ENCODE measurements at regions not wholly inside any gene's neighbourhood (a gene's known extent, or its start where the extent isn't known, plus 50 kb on each side); places are given as distances from the start of the nearest gene placed in this dataset.
"Not testable (repeated sequence)": the region's sequence is repeated elsewhere in the genome, so short reads cannot be mapped to it uniquely, and the experiment has no call there.

DNA sequence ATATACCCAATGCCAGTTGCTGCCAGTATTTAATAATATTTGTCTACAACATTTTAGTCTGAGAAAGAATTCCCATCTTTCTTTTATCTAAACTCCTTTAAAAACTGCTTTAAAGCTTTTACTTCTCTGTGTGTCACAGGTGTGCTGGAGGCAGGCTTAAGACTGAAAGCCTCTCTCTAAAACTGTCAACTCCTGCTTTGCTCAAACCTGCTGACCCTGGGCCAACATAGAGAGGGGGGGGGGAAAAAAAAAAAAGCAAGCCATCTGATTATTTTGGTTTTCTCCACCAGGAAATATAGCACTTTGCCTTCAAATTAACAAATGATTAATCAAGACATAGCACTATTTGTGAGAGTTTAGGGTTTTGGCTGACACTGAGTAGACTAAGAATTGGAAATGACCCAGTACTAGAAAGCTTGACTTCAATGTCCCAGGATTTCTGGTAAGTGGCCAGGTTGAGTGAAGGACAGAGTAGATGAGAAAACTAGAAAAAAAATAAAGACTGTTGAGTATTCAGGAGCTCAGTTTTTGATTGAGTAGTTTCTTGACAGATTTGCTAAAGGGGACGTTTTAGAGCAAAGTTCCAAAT lies 357.0 kb upstream of the FLRT2 start:
- DNase-seq = no peak

DNA sequence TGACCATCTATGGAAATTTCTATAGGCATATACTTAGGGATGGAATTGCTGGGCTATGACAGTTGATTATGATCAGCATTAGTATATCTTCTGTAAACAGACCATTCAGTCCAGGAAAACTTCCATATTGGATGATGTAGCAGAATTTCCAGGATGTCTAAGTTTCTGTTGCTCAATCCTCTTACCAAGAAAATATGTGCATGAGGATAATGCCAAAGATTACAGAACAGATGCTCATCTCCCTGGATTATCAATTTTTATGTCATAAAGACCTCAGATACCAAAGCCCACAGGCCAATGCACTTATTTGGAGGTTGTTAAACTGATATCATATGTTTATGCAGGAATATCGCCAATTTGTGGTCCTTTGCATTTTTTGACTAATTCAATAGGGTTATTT lies 354.4 kb upstream of the FLRT2 start:
- no peak for DNase-seq

DNA sequence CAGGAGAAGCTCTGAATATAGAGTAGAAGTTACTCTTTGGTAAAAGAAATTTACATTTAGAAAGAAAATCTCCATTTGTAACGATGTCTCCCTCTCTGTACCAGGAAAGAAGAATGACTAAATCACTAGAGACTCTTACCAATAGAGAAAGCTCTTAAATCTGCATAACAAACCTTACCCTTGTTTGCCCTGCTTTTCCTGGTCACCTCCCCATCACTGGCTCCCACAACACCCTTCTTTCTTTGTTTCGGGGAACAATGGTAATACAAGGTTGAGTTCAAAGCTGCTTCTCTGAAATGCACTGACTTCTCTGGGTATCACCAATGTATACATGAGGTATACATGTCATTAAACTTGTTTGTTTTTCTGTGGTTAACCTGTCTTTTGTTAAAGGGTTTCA lies 351.1 kb upstream of the FLRT2 start:
- no peak for DNase-seq

DNA sequence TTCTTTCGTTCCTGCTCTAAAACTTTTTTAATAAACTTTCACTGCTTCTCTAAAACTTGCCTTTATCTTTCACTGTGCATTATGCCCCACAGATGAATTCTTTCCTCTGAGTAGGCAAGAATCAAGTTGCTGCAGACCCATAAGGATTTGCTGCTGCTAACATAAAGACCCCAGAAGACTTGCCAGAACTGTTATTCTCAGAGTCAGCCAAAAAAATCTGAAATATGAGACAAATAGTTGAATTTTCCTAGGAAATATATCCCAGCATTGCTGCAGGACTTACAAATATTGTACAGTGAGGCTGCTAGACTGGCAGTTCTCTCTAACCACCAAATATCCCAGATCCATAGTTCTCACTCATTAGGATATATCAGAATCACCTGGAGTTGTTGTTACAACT lies 349.1 kb upstream of the FLRT2 start:
- no peak for DNase-seq

DNA sequence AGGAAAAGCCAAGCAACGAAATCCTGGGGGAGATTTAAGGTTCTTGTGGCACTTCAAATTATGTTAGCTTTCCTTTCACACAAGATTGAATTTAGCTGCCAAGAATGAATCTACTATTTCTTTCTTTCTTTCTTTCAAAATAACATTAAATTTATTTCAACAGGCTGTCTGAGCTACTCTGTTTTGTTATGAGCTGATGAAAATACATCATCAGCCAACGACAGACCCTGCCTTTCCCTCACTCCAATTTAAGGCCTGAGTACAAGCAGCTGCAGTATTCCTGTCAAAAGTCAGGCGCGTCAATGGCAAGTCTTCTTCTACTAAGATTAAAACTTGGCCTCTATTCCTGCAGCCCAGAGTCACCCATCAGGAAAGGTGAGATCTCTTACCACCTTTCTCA lies 347.7 kb upstream of the FLRT2 start:
- no peak for DNase-seq

DNA sequence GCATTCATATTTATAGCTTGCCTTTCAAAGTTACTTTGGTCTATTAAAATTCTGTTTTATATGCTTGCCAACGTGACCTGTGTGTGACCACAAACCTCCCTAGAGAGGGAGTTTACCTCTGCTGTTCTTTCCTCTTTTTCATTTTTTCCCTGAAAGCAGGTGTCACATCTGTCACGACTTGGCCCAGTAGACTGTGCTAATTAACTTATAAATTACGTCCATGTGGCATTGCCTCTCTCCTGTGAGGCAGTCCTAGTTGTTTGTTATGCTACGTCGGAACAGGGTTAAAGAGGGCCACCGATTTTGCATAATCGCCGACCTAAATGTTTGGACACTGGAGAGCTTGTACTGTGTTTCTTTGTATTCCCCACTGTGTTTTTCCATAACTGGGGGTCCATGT lies 343.9 kb upstream of the FLRT2 start:
- DNase-seq = no peak

DNA sequence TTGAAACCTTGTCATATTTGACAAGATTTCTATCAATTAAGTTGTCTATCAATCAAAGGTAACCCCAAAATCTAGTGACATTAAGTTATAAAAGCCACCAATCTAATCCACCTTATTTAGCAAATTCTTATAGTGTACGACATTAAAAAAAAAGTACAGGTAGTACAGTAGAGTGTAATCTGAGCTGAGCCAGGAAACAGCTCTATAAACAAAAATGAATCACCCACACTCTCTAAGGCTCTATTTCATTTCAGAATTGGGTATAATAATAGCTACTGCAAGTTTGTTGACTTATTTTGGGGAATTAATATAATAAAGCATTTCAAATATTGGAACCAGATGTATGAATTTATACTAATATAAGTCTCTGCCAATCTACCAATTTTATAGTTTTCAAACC lies 342.4 kb upstream of the FLRT2 start:
- DNase-seq = no peak

DNA sequence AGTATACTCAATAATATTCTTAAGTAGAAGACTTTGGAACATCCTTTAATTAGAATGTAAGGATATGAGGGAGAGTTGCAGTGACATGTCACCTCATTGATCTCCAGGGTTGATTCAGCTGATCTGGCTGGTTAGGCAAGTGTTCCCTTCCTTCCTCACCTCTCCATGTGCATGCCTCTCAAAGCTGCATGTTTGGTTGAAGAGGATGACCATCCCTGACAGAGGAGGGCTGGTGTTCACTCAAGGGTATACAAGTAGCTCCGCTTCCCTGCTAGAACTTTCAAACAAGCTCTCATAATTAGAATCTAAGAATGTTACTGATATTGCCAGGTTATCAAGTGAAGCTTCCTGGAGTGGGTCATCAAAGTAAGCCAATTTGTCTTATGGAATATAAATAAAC lies 341.1 kb upstream of the FLRT2 start:
- DNase-seq = no peak

DNA sequence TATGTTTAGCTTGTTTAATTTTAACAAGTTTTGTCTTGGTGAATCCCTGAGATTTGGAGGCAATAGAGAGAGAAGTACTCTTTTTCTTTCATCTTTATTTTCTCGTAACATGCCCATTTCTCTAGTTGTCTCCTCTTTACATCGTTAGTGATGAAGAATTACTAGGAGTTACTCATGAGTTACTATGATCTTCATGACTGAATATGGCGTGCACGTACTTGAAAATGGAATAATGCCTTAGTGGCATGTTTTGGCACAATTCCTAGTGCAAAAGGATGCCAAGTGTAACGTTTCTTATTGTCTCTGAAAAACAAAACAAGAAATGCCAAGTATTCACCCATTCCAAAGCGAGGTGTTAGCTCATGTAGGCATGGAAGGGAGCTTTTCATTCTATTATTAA lies 340.7 kb upstream of the FLRT2 start:
- not testable (repeated sequence) for DNase-seq

DNA sequence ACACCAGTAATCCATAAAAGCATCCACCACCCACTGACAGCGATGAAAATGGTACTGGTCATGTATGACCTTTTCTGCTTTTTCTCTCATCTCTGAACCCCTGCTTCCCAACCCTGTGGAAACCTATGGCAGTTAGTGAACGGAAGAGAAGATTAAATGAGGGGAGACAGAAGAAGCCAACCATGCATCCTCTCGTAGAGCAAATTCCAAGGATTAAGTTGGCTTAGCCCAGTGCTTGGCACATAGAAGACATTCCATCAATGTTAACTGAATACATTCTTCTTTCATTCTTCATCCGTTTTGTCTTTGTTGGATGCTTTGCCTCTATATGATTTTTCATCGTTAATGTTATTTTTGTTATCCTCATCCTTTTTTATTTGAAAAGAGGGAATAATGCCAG lies 339.7 kb upstream of the FLRT2 start:
- DNase-seq = no peak

DNA sequence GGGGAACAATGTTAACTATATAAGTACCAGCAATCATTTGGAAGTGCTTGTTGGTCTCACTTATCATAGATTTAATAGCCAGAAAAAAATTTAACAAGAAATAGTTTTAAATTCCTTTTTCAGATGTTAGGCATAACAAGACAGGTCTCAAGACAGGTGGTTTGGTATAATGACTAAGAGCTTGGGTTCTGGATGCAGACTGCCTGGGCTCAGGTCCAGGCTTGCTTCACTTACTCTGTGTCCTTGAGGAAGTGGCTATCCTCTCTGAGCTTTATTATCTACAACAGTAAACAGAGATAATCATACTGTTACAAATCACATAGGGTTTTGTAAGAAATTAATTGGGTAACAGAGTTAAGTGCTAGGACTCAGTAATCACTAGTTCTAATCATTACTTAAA lies 338.0 kb upstream of the FLRT2 start:
- DNase-seq = no peak

DNA sequence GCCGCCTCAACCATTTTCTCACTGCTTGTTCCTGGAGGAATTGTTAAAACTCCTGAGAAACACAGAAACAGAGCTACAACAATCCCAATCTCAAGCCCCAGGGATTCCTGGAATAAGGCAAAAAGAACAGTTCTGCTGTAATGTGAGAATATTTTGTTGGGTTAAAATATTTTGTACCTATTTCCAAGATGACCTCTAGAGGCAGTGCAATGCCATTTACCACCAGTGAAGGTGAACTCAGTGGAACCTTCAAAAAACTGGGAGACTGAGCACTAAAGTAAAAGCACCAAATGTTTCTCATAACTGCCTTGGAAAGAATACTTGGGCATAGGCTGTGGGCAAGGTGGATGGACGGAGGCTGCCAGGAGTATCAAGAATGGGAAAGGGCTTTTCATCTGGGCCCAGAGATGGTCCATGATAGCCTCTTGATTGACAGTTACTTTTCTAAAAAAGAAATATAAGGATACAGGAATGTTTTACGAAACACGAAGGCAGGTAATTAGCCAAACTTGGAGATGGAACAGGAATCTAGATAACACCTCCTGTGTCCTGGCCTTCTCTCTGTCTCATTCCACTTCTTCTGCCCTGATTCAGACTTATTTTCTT lies 334.0 kb upstream of the FLRT2 start:
- no peak for DNase-seq

DNA sequence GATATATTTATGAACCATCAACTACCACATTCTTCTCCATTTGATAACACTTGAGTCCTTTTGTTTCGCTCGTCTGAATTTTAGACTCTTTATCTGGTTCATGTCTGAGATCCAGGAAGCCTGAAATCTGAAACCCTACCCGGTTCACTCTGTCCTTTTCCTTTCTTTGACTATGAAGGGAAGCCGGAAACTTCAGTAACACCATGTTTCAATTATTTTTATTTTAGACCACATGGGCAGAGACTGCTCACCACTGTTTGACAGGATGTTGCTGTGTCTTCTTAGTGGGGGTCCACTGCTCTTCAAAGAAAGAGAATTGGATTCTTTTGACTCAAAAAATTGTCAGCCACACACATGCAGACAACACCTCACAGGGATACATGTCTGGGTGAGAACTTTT lies 331.9 kb upstream of the FLRT2 start:
- no peak for DNase-seq

DNA sequence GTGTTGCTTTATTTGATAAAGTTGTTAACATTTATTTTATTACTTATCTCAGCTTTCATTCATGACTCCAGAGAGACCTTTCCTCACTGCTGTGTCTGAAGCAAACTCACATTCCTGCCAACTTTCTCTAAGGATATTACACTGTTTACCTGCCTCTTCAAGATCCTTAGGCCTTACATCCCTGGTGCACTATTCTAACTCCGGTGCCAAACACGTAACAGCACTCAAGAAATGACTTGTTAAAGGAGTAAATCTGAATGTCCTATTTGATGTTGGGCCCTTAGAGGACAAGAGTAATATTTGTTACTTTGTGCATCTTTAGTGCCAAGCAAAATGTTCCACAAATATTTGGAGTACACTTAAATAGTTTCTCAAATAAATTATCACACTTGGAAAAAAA lies 324.1 kb upstream of the FLRT2 start:
- DNase-seq = no peak

DNA sequence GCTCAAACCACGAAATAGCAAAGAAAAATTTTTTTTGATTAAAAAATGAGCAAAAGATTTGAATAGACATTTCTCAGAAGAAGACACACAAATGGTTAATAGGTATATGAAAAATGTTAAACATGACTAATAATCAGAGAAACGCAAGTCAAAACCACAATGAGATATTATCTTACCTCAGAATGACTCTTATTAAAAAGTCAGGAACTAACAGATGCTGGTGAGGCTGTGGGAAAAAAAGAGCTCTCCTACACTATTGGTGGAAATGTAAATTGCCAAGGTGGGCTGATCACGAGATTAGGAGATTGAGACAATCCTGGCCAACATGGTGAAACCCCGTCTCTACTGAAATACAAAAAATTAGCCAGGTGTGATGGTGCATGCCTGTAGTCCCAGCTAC lies 315.5 kb upstream of the FLRT2 start:
- no peak for DNase-seq

DNA sequence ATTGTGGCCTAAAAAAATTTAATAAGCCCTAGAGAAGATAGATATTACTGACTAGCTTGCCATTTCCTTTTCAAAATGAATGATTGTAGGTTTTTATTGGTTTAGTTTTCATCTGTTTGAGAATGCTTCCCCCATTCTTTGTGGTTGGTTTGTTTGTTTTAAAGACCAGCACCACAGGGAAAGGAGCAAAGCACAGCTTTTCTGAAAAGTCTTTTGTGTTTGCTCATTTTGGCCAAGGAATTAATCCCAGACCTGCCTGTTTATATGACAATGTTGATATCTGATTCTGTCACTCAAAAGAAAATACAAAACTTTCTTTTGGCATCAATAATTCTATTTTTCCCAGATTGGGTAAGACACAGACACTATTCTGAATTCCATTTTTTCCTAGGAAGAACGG lies 312.5 kb upstream of the FLRT2 start:
- DNase-seq = no peak

DNA sequence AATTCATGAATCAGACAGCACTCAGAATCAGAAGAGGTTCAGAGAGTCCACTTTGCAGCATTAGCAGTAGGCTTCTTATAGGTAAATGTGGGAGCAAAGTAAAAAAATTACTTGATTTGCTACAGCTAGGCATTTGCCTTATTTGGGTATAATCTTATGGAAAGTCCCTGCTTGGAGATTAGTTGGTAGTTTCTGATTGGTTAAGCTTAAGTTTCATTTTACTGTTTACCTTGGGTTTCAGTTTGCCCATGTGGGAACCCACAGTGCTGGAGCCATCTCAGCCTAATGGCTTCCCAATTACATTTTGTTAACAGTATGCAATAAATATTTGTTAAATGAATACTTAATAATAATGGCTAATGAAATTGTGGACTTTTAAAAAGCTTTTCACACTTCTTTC lies 311.0 kb upstream of the FLRT2 start:
- DNase-seq = no peak

DNA sequence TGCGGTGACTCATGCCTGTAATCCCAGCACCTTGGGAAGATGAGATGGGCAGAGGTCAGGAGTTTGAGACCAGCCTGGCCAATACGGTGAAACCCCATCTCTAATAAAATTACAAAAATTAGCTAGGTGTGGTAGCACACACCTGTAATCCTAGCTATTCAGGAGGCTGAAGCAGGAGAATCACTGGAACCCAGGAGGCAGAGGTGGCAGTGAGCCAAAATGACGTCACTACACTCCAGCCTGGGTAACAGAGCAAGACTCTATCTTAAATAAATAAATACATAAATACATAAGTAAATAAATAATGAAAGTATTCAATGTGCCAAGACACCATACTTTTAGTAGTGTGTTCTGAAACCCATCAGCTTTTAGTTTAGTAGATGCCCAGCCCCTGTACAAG lies 308.1 kb upstream of the FLRT2 start:
- no peak for DNase-seq

DNA sequence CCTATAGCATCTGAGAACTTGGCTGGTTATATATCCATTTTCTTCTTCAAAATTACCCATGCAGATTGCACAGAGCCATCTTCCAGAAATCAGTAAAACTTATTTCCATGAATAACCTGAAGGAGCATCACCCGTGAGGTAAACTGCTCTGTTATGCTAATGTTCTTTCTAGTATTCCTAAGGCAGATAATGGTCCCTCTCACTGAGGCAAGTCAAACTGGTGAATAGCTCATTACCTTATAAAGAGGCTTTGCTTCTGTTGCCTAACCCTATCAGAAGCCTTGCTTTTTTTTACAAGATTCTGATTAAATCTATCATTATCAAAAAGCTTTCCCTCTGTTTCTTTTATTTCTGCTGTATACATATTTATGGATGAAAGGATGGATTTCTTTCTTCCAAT lies 307.6 kb upstream of the FLRT2 start:
- DNase-seq = no peak

DNA sequence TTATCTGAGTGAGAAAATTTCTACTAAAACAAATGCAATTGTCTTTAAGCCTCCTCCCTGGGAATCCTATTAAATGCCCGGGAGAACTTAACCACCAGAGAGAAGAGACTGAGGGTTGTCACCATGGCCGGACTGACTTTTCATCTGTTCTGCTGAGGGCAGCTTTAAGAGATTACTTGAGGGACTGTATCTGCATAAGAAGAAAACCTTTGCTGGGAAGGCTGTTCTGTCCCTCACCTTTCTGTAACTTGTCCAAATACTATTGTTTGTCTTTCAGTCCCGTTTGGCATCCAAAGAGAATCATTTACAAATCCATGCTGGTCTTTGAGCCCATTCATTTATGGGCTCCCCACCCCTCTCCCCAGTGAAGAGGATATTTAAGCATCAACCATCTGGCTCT lies 306.3 kb upstream of the FLRT2 start:
- no peak for DNase-seq

DNA sequence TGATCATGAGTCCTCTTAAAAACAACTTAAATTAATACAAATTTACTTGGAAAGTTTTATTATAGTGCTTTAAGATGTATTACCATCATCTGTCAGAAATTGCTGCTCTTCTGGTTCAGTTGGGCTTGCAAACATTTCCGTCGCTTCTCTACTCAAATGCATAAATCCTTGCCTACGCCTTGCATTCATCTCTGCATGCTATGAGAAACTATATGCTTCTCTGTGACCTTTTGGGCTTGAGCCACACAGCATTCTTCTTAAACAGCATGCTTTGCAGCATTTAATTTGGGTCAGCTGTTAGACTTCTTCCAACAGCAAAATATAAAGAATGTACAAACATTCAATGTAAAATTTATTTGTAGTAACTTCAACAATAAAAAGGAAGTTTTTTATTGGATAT lies 305.7 kb upstream of the FLRT2 start:
- no peak for DNase-seq

DNA sequence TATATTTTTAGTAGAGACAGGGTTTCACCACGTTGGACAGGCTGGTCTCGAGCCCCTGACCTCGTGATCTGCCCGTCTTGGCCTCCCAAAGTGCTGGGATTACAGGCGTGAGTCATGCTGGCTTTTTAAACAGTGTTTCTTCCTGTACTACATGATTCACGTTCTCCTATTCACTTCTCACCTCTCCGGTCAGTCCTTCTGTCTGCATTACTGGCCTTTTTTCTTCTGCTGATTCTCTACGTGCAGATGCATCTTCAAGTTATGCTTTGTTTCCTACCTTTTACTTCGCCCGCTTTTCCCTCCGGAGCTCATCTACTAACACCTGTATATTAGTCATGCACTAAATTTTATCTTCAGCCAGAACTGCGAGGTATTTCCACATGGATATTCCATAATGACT lies 296.2 kb upstream of the FLRT2 start:
- no peak for DNase-seq

DNA sequence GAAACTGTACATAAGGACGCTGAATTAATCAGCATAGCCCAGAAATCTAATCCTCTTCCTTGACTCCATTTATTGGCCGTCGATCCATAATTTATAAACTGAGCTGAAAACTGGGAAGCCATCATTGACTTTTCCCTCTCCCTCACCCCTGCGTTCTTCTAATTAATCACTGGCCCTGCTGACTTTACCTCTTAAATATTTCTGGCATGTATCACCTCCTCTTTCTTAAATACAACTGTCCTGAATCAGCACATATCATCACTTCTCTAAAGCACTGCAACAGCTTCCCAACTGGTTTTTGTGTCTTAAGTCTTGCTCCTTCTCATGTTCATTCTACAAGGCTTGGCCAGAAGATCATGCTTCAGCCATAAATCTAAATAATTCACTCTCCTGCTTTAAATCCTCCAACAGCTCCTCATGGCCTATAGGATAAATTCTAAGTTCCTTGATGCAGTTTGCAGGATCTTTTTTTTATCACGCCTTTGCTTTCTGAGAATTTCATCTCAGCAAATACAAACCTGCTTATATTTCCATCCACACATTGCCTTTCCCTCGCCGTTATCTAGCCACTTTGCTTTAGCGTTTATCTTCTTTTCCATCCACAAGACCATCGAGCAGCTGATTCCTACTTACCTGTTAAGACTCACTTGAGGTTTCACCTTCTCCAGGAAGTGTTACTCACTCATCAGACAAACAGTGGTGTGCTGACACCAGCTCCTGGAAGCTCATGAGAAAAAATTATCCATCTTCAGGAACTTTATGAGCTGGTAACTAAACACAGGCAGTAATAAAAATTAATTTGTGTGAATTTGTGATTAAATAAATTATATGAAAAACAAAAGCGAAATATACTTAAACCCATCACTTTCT lies 295.6 kb upstream of the FLRT2 start:
- no peak for DNase-seq

DNA sequence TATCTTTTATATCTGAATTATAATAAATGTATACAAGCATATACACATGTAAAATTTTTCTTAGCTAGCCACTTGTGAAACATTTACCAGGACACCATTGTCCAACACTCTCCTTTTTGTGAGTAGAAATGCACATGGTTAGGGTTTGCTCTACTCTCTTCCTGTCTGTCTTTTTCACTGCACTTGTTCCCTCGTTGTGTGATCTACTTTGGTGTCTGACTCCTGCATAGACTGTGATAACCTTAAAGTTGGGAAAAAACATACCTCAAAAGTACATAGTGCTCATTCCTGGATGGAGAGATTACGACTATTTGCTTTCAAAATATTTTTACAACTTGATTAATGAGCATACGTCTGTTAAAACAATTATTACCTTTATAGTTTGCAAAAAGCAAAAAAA lies 294.1 kb upstream of the FLRT2 start:
- no peak for DNase-seq

DNA sequence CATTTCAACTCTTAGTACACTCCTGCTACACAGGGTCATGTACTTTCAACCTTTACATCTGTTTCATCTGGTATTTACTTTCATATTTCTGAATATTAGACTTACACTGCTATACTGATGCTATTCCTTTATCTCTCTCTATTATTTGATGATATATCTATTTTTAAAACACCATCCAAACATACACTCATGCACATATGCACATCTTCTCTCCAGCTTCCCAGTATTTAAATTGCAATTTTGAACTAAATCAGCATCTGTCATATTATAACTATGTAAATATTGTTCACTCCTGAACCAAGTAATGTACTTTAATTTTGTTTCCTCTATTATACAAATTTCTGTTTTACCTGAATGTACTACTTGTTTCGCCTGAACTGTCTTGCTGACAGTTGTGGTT lies 293.6 kb upstream of the FLRT2 start:
- DNase-seq = no peak
